ENCODE measurements at regions not wholly inside any gene's neighbourhood (a gene's known extent, or its start where the extent isn't known, plus 50 kb on each side); places are given as distances from the start of the nearest gene placed in this dataset.

DNA sequence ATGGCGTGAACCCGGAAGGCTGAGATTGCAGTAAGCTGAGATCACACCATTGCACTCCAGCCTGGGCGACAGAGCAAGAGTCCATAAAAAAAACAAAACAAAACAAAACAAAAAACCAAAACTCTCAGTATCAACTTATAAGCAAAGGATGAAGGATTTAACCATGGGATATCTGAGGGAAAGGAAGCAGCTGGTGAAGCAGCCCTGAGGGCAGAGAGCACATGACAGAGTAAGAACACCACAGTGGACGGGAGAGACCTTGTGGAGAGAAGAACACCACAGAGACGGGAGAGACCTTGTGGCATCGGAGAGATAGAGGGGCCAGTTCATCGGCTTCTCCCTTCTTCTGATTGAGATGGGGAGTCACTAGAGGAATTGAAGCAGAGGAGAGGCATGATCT, 697.2 kb downstream of the HDGFL1 start:
- no peak for DNase-seq

- DNase-seq: no peak
These were observed 698.3 kb downstream of the HDGFL1 start for GRCh38 chr6:23267651-23268050.

GRCh38 chr6:23268348-23268747, 699.0 kb downstream of the HDGFL1 start:
- DNase-seq: no peak

DNA sequence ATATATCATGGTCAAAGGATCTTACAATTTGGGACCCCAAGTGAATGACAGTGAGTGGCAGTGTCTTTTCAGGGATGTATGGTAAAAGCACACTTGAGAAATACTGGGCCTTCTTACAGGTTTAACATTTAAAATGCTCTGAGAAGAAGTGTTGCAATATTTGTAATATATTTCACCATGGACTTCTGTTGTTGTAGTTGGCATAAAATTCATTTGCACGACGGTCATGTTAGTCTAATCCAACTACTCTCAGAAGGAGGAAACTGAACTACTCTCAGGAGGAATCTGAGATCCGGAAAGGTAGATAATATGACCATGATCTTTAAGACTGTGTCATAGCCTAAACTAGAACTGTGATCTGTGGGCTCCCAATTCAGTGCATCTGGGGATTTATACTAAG, 700.1 kb downstream of the HDGFL1 start:
- DNase-seq: no peak

DNA sequence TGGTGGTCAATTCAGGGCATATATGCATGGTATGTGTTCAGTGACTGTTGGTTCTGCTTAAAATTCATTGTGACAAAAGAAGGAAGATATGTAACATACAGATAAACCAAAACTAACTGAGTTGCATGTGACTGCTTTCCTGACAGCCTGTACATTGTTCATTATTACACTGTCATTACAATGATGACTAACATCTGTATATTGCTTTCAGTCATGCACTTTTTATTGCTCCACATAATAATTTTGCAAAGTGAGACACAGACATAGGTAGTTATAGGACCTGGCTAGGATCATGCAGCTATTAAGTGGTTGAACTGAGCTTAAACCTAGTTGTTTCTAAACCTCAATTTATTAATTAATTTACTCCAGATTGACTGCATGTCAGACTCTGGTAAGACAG, 703.2 kb downstream of the HDGFL1 start:
- no peak for DNase-seq

- no peak for DNase-seq
These were observed 708.3 kb downstream of the HDGFL1 start for GRCh38 chr6:23277521-23278179.

- no peak for DNase-seq
These were observed 708.8 kb downstream of the HDGFL1 start for GRCh38 chr6:23278180-23278532.

- DNase-seq: no peak
These were observed 711.1 kb downstream of the HDGFL1 start for GRCh38 chr6:23280437-23280836.

- DNase-seq: no peak
These were observed 713.1 kb downstream of the HDGFL1 start for GRCh38 chr6:23282252-23283021.

DNA sequence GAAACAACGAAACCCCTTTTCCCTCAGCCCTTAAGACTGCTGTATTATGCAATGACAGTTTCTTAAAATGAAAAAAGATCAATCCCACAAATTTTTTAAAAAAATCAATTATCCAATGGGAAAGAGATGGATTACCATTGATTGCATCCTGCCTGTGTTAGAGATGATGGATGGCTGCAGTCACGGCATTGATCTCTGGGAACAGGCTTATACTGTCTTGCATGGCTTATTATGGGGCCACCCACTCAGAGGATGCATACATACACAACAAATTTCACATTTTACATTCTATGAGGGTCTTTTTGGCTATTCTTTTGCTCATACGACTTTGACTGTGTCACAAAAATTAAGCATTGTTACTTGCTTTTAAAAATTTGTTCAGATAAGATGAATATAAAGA, 724.3 kb downstream of the HDGFL1 start:
- no peak for DNase-seq

- DNase-seq: no peak
These were observed 732.2 kb downstream of the HDGFL1 start for GRCh38 chr6:23301556-23301955.

GRCh38 chr6:23302514-23302913, 733.1 kb downstream of the HDGFL1 start:
- DNase-seq: no peak

GRCh38 chr6:23305325-23305943, 736.1 kb downstream of the HDGFL1 start:
- no peak for DNase-seq

DNA sequence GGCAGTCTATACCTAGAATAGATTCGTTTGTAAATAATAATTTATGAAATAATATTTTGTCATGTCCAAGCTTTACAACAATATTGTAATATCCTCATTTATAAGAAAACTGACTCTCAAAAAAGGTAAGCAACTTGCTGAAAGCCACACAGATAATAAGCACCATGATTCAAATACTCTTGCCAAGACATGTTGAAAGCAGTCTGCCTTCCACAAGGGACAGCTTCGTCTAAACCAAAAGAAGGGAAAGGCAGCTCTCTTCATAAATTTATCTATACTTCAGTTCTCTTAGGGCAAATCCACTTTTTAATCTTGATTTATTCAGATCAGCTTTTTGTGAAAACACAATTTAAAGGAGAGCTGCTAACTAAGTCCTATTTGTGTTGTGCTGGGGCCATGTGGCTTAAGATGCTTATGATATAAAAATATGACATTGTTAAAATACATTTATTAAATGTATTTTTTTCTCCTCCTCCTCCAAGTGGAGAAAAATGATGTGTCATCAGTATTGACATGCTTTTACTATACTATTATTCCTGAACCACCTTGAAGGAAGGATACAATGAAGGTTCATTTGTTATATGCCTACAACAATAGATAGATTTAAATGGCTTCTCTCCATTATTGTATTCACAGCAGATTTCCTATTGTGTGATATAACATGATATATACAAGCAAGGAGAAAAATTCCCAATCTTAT, 737.0 kb downstream of the HDGFL1 start:
- DNase-seq: no peak

- no peak for DNase-seq
These were observed 738.1 kb downstream of the HDGFL1 start for GRCh38 chr6:23307516-23307915.

GRCh38 chr6:23308166-23308565, 738.8 kb downstream of the HDGFL1 start:
- no peak for DNase-seq

DNA sequence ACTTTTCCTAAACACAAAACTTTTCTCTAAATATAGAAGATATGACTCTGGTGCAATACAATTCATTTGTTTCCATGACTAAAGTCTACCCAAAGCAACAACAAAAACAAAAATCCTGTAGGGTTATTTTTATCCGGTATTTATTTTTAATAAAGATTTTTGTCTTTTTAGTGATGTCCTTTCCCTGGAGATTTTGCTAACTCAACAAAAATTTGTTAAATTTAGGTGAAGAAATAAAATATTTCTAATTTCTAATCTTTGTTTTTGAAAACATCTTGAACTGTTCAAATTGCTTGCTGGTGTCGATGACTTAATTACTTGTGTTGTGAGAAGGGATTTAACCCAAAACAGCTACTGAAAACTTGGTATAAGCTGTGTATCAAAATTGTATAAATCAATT, 741.8 kb downstream of the HDGFL1 start:
- DNase-seq: no peak

DNA sequence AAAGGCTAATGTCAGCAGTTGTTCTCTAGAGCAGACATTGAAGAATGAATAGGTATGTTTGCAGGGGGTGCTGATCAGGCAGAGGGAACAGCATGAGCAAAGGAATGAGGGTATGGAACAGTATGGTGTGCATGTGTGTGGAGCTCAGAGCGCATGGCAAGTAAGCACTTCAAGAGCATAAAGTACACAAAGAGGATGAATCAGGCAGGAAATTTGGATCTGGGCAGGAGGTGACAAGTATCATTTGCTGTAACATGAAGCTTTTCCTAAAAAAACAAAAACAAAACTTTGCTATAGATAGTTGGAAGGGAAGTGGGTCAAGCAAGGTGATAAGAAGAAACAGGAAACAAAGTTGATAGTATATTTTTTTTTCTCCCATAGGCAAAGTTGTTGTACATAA, 746.8 kb downstream of the HDGFL1 start:
- no peak for DNase-seq

DNA sequence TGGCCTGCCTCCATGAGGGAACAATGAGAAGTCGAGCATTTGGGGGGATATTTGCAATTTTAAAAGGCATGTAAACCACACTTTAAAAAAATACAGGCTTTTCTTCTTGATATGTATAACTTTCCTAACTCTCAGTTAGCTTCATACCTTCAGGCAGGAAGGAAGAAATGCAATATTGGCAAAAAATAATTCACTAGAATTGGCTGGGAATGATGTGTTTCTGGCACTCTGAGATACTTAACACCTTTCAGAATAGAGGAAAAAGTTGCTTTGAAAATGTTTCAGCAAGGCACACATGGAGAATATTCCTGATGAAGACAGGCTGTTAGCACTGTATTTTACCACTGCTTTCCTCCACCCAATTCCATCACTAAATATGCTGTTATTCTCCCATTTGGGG, 747.6 kb downstream of the HDGFL1 start:
- DNase-seq: no peak

- no peak for DNase-seq
These were observed 750.2 kb downstream of the HDGFL1 start for GRCh38 chr6:23319582-23319981.

- DNase-seq: no peak
These were observed 751.2 kb downstream of the HDGFL1 start for GRCh38 chr6:23320471-23321015.

GRCh38 chr6:23323897-23324296, 754.5 kb downstream of the HDGFL1 start:
- no peak for DNase-seq

GRCh38 chr6:23325065-23325464, 755.7 kb downstream of the HDGFL1 start:
- DNase-seq: no peak

Data from activated CD4-positive, alpha-beta T cell treated with anti-CD3 and anti-CD28 coated beads, Interleukin-2, amount 50 U/mL, for 1 hour (primary cell).